ENCODE measurements at regions not wholly inside any gene's neighbourhood (a gene's known extent, or its start where the extent isn't known, plus 50 kb on each side); places are given as distances from the start of the nearest gene placed in this dataset.

GRCh38 chr6:4378319-4378996, 243.1 kb upstream of the ECI2 start:
- H3K27ac ChIP-seq (ENCODE audit: low read depth in 1 of 2, low read length in 2 of 2): no peak overlapping the region
- intact Hi-C loops (cut with DNase I): no loop called here
- ATAC-seq (ENCODE audit: low FRiP score) (no peak), DNase-seq (no peak)
- H3K4me1 ChIP-seq (ENCODE audit: control insufficient read depth in 1 of 2, insufficient read depth in 2 of 2, low read length in 2 of 2): no peaks in the 10 kb centered on the region
- H3K36me3 ChIP-seq (ENCODE audit: control insufficient read depth in 1 of 2, insufficient read depth in 2 of 2, low read length in 1 of 2): no peaks in the 10 kb centered on the region
- H3K27me3 ChIP-seq (ENCODE audit: control insufficient read depth in 1 of 2, insufficient read depth in 2 of 2, low read length in 1 of 2): no peaks in the 10 kb centered on the region
- peaks cover 4% of the 10 kb centered on the region for H3K9me3 ChIP-seq (ENCODE audit: control insufficient read depth, low read length)
- H3K4me3 ChIP-seq (ENCODE audit: low read length in 2 of 2): no peak overlapping the region
- 88 to 92% methylated on average over 12 of the region's 12 CpGs for WGBS, 2 donors

- H3K4me1 ChIP-seq (ENCODE audit: control insufficient read depth in 1 of 2, insufficient read depth in 2 of 2, low read length in 2 of 2): no peaks in the 10 kb centered on the region
- H3K4me3 ChIP-seq (ENCODE audit: low read length in 2 of 2): no peak overlapping the region
- 32 to 35% methylated on average over 3 of the region's 3 CpGs for WGBS, 2 donors
- DNase-seq: no peak
- intact Hi-C loops (cut with DNase I): no loop called here
- H3K27me3 ChIP-seq (ENCODE audit: control insufficient read depth in 1 of 2, insufficient read depth in 2 of 2, low read length in 1 of 2): no peaks in the 10 kb centered on the region
- H3K36me3 ChIP-seq (ENCODE audit: control insufficient read depth in 1 of 2, insufficient read depth in 2 of 2, low read length in 1 of 2): no peaks in the 10 kb centered on the region
- H3K9me3 ChIP-seq (ENCODE audit: control insufficient read depth, low read length): peaks cover under 1% of the 10 kb centered on the region
- no peak overlapping the region for H3K27ac ChIP-seq (ENCODE audit: low read depth in 1 of 2, low read length in 2 of 2)
- ATAC-seq (ENCODE audit: low FRiP score): no peak
Observed at GRCh38 chr6:4377603-4378002, 242.2 kb upstream of the ECI2 start.

- WGBS, 2 donors: 89 to 91% methylated on average over 7 of the region's 7 CpGs
- Histone ChIP-seq H3K9me3 (ENCODE audit: control insufficient read depth, low read length) (no peaks in the 10 kb centered on the region), H3K4me3 (ENCODE audit: low read length in 2 of 2) (no peak overlapping the region), H3K27ac (ENCODE audit: low read depth in 1 of 2, low read length in 2 of 2) (no peak overlapping the region), H3K36me3 (ENCODE audit: control insufficient read depth in 1 of 2, insufficient read depth in 2 of 2, low read length in 1 of 2) (no peaks in the 10 kb centered on the region), H3K27me3 (ENCODE audit: control insufficient read depth in 1 of 2, insufficient read depth in 2 of 2, low read length in 1 of 2) (no peaks in the 10 kb centered on the region), H3K4me1 (ENCODE audit: control insufficient read depth in 1 of 2, insufficient read depth in 2 of 2, low read length in 2 of 2) (peaks cover 0 to 2% of the 10 kb centered on the region in 2 donors)
- intact Hi-C loops (cut with DNase I): no loop called here
- DNase-seq: no peak
- ATAC-seq (ENCODE audit: low FRiP score): no peak
Observed at GRCh38 chr6:4374216-4374615, 238.8 kb upstream of the ECI2 start.

- H3K4me1 ChIP-seq (ENCODE audit: control insufficient read depth in 1 of 2, insufficient read depth in 2 of 2, low read length in 2 of 2): peaks cover 0 to 2% of the 10 kb centered on the region in 2 donors
- no peaks in the 10 kb centered on the region for H3K9me3 ChIP-seq (ENCODE audit: control insufficient read depth, low read length)
- intact Hi-C loops (cut with DNase I): no loop called here
- DNase-seq (no peak), ATAC-seq (ENCODE audit: low FRiP score) (no peak)
- H3K27me3 ChIP-seq (ENCODE audit: control insufficient read depth in 1 of 2, insufficient read depth in 2 of 2, low read length in 1 of 2): no peaks in the 10 kb centered on the region
- H3K27ac ChIP-seq (ENCODE audit: low read depth in 1 of 2, low read length in 2 of 2): no peak overlapping the region
- 90 to 98% methylated on average over 2 of the region's 2 CpGs for WGBS, 2 donors
- H3K36me3 ChIP-seq (ENCODE audit: control insufficient read depth in 1 of 2, insufficient read depth in 2 of 2, low read length in 1 of 2): no peaks in the 10 kb centered on the region
- H3K4me3 ChIP-seq (ENCODE audit: low read length in 2 of 2): no peak overlapping the region
Observed at GRCh38 chr6:4372866-4373265, 237.5 kb upstream of the ECI2 start.

DNA sequence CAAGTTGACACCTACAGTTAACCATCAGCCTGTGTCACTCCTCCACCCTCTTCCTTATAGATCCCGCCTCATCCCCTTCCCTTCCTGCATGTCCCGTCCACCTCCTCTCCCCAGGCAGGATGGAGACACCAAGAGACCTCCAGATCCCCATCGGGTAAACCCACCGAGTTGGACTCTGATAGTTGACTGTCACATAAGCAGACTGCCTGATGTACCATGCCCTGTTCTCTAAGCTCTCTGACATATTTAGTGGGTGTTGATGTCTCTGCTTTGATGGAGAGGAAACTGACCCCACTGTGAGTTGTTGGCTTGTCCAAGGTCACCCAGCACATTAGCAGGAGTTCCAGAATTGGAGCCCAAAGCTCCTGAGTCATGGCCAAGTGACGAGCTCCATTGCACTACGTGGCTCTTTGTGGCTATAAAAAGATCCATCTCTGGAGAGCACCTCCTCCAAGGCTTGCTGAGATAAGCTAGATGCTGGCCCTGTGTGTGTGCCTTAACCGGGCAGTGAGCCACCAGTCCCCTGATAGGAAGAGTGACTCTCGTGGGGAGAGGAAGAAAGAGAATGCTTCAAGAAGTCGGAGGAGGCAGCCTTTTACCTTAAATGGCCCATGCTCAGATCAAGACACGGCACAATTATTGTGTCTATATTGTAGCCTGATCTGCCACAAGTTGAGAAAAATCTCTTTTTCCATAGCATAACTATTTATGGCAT, 236.0 kb upstream of the ECI2 start:
- ATAC-seq (ENCODE audit: low FRiP score): no peak

GRCh38 chr6:4370066-4370465, 234.7 kb upstream of the ECI2 start:
- no peak overlapping the region for H3K27ac ChIP-seq (ENCODE audit: low read depth in 1 of 2, low read length in 2 of 2)
- intact Hi-C loops (cut with DNase I): no loop called here
- no peaks in the 10 kb centered on the region for H3K36me3 ChIP-seq (ENCODE audit: control insufficient read depth in 1 of 2, insufficient read depth in 2 of 2, low read length in 1 of 2)
- H3K27me3 ChIP-seq (ENCODE audit: control insufficient read depth in 1 of 2, insufficient read depth in 2 of 2, low read length in 1 of 2): no peaks in the 10 kb centered on the region
- no peaks in the 10 kb centered on the region for H3K9me3 ChIP-seq (ENCODE audit: control insufficient read depth, low read length)
- 47 to 60% methylated on average over 3 of the region's 3 CpGs for WGBS, 2 donors
- no peak overlapping the region for H3K4me3 ChIP-seq (ENCODE audit: low read length in 2 of 2)
- H3K4me1 ChIP-seq (ENCODE audit: control insufficient read depth in 1 of 2, insufficient read depth in 2 of 2, low read length in 2 of 2): peaks cover 0 to 2% of the 10 kb centered on the region in 2 donors
- ATAC-seq (ENCODE audit: low FRiP score) (no peak), DNase-seq (no peak)

More for the DNA sequence above, 236.0 kb upstream of the ECI2 start:
- intact Hi-C loops (cut with DNase I): no loop called here
- H3K36me3 ChIP-seq (ENCODE audit: control insufficient read depth in 1 of 2, insufficient read depth in 2 of 2, low read length in 1 of 2): no peaks in the 10 kb centered on the region
- no peak overlapping the region for H3K27ac ChIP-seq (ENCODE audit: low read depth in 1 of 2, low read length in 2 of 2)
- no peak overlapping the region for H3K4me3 ChIP-seq (ENCODE audit: low read length in 2 of 2)
- peaks cover 0 to 2% of the 10 kb centered on the region in 2 donors for H3K4me1 ChIP-seq (ENCODE audit: control insufficient read depth in 1 of 2, insufficient read depth in 2 of 2, low read length in 2 of 2)
- no peaks in the 10 kb centered on the region for H3K9me3 ChIP-seq (ENCODE audit: control insufficient read depth, low read length)
- WGBS, 2 donors: 39 to 43% methylated on average over 10 of the region's 10 CpGs
- no peaks in the 10 kb centered on the region for H3K27me3 ChIP-seq (ENCODE audit: control insufficient read depth in 1 of 2, insufficient read depth in 2 of 2, low read length in 1 of 2)
- peak; percentile 77 to 84 for DNase-seq

GRCh38 chr6:4369616-4370015, 234.2 kb upstream of the ECI2 start:
- no peak for ATAC-seq (ENCODE audit: low FRiP score)

GRCh38 chr6:4368649-4369048, 233.3 kb upstream of the ECI2 start:
- Histone ChIP-seq H3K27ac (ENCODE audit: low read depth in 1 of 2, low read length in 2 of 2) (no peak overlapping the region), H3K4me3 (ENCODE audit: low read length in 2 of 2) (no peak overlapping the region), H3K9me3 (ENCODE audit: control insufficient read depth, low read length) (no peaks in the 10 kb centered on the region), H3K4me1 (ENCODE audit: control insufficient read depth in 1 of 2, insufficient read depth in 2 of 2, low read length in 2 of 2) (peaks cover 0 to 2% of the 10 kb centered on the region in 2 donors), H3K27me3 (ENCODE audit: control insufficient read depth in 1 of 2, insufficient read depth in 2 of 2, low read length in 1 of 2) (no peaks in the 10 kb centered on the region), H3K36me3 (ENCODE audit: control insufficient read depth in 1 of 2, insufficient read depth in 2 of 2, low read length in 1 of 2) (no peaks in the 10 kb centered on the region)
- intact Hi-C loops (cut with DNase I): no loop called here
- DNase-seq (no peak), ATAC-seq (ENCODE audit: low FRiP score) (no peak)

More at GRCh38 chr6:4369616-4370015, 234.2 kb upstream of the ECI2 start:
- Histone ChIP-seq H3K4me3 (ENCODE audit: low read length in 2 of 2) (no peak overlapping the region), H3K9me3 (ENCODE audit: control insufficient read depth, low read length) (no peaks in the 10 kb centered on the region), H3K4me1 (ENCODE audit: control insufficient read depth in 1 of 2, insufficient read depth in 2 of 2, low read length in 2 of 2) (peaks cover 0 to 2% of the 10 kb centered on the region in 2 donors), H3K27ac (ENCODE audit: low read depth in 1 of 2, low read length in 2 of 2) (no peak overlapping the region), H3K27me3 (ENCODE audit: control insufficient read depth in 1 of 2, insufficient read depth in 2 of 2, low read length in 1 of 2) (no peaks in the 10 kb centered on the region), H3K36me3 (ENCODE audit: control insufficient read depth in 1 of 2, insufficient read depth in 2 of 2, low read length in 1 of 2) (no peaks in the 10 kb centered on the region)
- 67 to 70% methylated on average over 4 of the region's 4 CpGs for WGBS, 2 donors
- intact Hi-C loops (cut with DNase I): no loop called here
- no peak for DNase-seq

- no peaks in the 10 kb centered on the region for H3K27me3 ChIP-seq (ENCODE audit: control insufficient read depth in 1 of 2, insufficient read depth in 2 of 2, low read length in 1 of 2)
- intact Hi-C loops (cut with DNase I): no loop called here
- H3K9me3 ChIP-seq (ENCODE audit: control insufficient read depth, low read length): no peaks in the 10 kb centered on the region
- H3K4me1 ChIP-seq (ENCODE audit: control insufficient read depth in 1 of 2, insufficient read depth in 2 of 2, low read length in 2 of 2): peaks cover 0 to 2% of the 10 kb centered on the region in 2 donors
- WGBS, 2 donors: 75 to 88% methylated on average over 1 of the region's 1 CpG
- H3K27ac ChIP-seq (ENCODE audit: low read depth in 1 of 2, low read length in 2 of 2): no peak overlapping the region
- H3K4me3 ChIP-seq (ENCODE audit: low read length in 2 of 2): no peak overlapping the region
- DNase-seq: no peak
- H3K36me3 ChIP-seq (ENCODE audit: control insufficient read depth in 1 of 2, insufficient read depth in 2 of 2, low read length in 1 of 2): no peaks in the 10 kb centered on the region
- no peak for ATAC-seq (ENCODE audit: low FRiP score)
Observed at GRCh38 chr6:4367643-4368042, 232.3 kb upstream of the ECI2 start.
